D721Med (cell line): ENCODE measurements at regions not wholly inside any gene's neighbourhood (a gene's known extent, or its start where the extent isn't known, plus 50 kb on each side); places are given as distances from the start of the nearest gene placed in this dataset.
A peak's percentile ranks its signal among the peaks of the same experiment; 100 is the strongest.

Experiments
- DNase-seq: peaks from one replicate; pipeline ENCODE4 v3.0.0; 2011; ENCODE audit warnings: low spot score; ENCODE audit not compliant: insufficient read length
- FAIRE-seq: peaks from 2 replicates; lab custom pipeline; 2011; peaks lifted over from hg19 to GRCh38; lab: Jason Lieb, UNC
- TF ChIP-seq, protein P1 (sequence below): IDR thresholded peaks from 2 replicates; pipeline ENCODE4 v1.5.1; 2012; ENCODE audit warnings: mild to moderate bottlenecking, control low read depth; ENCODE audit not compliant: insufficient read depth; ENCODE audit errors: missing control alignments

DNA sequence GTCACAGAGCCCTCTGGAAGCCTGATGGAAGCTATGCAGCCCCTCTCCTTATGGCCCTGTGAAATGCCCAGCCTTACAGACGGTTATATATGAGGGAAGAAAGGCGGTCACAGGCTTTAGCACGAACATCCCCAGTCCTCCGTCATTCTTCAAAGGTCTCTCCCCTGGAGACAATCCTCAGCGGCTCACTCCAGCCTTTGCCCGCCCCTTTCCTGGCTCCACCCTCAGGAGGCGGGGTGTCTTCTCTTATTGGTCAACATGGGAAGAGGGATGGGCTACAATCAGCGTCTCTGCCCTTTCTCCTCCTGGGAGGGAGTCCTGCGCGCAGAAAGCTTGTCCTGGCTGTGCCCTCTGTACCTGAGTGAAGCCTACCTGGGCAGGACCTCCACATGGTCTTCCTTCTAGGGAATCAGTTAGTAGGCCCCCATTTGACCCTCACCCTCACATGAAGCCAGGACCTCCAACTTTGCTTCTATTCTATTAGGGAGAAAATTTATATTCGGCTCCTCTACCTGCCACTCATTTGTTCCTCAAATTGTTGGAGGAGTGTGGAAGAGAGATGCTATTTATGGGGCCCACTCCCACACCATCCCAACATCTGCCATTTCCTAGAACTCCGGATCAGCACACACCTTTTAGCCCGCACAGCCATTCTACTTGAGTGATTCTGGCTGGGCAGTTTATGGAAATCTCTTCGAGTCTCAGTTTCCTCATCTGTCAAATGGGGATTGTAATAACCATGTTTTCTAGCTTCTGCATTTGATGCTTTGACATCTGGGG is 112.9 kb upstream of the SLC6A11 start:
- no peak for DNase-seq
- TF ChIP-seq, protein P1, sequence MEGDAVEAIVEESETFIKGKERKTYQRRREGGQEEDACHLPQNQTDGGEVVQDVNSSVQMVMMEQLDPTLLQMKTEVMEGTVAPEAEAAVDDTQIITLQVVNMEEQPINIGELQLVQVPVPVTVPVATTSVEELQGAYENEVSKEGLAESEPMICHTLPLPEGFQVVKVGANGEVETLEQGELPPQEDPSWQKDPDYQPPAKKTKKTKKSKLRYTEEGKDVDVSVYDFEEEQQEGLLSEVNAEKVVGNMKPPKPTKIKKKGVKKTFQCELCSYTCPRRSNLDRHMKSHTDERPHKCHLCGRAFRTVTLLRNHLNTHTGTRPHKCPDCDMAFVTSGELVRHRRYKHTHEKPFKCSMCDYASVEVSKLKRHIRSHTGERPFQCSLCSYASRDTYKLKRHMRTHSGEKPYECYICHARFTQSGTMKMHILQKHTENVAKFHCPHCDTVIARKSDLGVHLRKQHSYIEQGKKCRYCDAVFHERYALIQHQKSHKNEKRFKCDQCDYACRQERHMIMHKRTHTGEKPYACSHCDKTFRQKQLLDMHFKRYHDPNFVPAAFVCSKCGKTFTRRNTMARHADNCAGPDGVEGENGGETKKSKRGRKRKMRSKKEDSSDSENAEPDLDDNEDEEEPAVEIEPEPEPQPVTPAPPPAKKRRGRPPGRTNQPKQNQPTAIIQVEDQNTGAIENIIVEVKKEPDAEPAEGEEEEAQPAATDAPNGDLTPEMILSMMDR: no peak
- FAIRE-seq: no peak

DNA sequence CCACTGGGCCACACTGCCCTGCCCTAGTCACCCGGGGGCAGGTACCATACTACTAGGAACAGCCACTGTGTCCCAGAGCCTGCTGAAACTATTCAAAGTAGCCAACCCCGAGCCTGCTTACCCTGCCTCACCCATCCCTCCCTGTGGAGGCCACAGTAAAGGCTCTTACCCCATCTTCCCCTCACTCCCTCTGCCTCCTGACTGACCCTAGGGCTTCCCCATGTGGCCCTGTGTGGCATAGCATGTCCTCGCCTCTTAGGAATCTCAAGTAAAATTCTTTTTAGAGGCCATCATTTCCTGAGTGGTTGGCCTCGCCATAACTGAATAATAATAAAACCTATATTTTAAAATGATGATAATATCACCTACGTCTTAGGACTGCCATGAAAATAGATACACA is 112.2 kb upstream of the SLC6A11 start:
- FAIRE-seq (no peak), DNase-seq (no peak)
- TF ChIP-seq, protein P1: peak; percentile 40

DNA sequence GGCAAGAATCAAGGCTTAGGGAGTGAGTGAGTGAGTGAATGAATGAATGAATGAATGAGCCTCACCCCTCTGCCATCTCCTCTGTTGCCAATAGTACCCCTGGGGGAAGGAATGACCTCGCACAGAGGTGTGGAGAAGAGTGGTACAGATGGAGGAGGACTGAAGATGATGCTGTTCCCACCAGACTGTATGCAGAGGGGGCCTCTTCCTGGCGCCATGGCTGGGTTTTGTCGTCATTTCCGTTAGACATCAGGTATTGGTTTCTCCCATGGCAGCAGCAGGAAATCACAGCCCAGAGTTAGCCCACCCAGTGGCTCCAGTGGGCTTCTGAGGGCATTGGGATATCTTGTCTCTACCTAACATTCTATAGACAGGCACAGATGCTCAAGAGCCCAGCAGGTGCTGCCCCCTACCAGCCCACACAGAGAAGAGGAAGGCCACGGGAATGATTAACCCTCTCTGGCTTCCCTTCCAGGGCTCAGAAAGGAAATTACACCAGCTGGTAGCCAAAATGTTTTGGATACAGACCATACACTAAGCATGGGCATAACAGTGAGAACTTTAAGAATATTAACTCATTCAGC is 109.8 kb upstream of the SLC6A11 start:
- FAIRE-seq: no peak
- no peak for DNase-seq
- TF ChIP-seq, protein P1: peak; percentile 17

DNA sequence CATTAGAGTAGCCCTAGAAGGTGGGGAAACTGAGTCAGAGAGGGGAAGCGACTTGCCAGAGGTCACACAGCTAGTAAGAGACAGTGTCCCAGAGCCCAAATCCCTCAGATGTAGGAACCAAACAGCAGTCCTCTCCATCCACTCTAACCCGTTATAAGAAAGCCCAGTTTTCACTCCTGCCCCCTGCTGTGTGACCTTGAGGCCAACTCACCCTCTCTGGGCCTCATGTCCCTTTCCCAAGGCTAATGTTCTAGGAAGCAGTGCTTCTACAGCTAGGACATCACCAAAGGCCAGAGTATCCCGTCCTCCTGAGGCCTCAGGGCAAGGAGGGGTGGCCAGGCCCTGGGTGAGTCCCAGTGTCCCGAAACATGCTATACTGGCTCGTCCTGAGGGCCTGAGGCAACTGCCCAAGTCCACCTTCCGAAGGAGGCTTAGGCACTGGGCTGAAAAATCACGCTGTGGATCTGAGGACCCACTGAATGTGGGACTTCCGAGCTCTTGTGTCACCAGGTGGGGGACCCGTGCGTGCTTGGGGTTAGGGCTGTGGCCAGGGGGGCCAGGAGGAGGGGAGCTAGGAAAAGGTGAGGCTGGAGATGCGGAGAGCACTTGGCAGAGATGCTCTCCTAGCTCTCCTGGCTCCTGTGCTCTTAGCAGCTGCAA is 109.2 kb upstream of the SLC6A11 start:
- no peak for FAIRE-seq
- no peak for DNase-seq
- TF ChIP-seq, protein P1: no peak

DNA sequence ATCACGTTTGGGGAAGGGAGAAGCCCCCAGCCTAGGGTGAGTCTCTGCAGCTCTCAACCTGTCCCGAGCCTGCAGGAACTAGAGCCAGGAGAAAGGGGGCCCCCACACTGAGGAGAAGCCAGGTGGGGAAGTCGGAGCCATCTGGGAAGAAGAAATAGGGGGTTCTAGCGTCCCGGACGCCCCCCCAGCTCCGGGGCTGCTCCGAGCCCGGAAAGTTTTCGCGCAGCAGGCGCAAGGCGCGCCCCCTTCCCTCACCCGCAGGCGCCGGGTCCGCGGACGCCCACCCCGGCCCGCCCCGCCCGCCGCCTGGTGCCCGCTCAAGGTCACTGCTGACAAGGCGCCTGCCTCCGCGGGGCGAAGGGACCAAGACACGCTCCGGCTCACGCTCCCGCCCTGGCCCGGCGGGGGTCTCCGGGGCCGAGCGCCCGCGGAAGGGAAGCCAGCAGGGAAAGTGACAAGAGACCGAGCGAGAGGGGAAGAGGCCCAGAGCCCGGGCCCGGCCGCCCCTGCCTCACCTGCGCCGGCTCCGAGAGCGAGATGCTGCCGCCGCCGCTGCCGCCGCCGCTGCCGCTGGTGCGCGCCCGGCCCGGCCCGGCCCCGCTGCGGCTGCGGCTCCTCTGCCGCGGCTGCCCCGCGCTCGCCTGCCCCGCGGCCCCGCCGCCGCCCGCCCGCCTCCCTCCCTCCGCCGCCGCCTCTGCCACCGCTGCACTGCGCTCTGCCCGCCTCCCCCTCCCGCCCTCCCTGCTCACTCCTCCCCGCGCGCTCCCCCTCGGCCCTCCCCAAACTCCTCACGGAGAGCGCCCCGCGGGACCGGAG is 108.4 kb upstream of the SLC6A11 start:
- DNase-seq: no peak
- no peak for FAIRE-seq
- TF ChIP-seq, protein P1: no peak

DNA sequence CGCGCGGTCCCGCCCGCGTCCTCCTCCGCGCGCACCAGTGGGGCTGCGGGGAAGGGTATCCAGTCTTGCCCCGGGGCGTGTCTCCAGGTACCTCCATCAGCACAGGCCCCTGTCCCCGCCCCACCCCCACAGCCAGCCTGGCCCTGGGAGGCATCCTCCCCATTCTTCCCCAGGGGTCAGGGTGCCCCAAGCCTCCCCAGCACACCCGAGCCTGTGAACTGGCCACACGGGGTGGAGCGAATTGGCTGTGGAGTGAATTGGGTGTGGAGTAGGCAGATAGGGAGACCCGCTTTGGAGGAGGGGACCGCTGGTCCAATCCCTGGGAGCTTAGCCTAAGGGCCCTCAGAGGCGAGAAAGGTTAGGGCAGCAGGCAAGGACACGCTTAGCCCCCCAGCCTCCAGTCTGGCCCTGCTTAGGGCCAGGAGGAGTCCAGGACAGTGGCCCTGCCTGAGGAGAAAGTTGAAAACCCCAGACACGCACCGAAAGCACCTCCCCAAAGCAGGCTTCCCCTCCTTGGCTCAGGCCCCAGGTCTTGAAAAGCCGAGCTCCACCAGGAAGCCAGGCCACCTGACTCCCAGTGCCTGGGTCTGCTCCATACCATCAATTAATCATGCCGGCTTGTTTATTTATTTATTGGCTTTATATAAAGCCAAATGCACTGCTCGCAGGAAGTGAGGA is 107.7 kb upstream of the SLC6A11 start:
- no peak for FAIRE-seq
- no peak for DNase-seq
- TF ChIP-seq, protein P1: no peak
